ENCODE measurements at regions not wholly inside any gene's neighbourhood (a gene's known extent, or its start where the extent isn't known, plus 50 kb on each side); places are given as distances from the start of the nearest gene placed in this dataset.

- no peak for TF ChIP-seq ATOH8 (CRISPR knock-in tag; IDR thresholded peaks at IDR 0.05; ENCODE audit: low read depth)
- no peak for TF ChIP-seq ESRRA (IDR thresholded peaks at IDR 0.05; ENCODE audit: borderline replicate concordance, low read length)
- no peak for TF ChIP-seq MAX (IDR thresholded peaks at IDR 0.05)
- TF ChIP-seq RNF2 (IDR thresholded peaks at IDR 0.05; ENCODE audit: borderline replicate concordance, low read depth): no peak
Measured at GRCh38 chr10:112078003-112078402, 105.6 kb downstream of the GPAM start (continued).

GRCh38 chr10:112080231-112080630, 103.3 kb downstream of the GPAM start:
- Histone ChIP-seq H3K9me3 (no peaks in the 10 kb centered on the region), H3K4me2 (no peak overlapping the region), H3K4me3 (no peak overlapping the region), H3K4me1 (no peaks in the 10 kb centered on the region), H3K27ac (no peak overlapping the region)
- 0% methylated on average over 2 of the region's 2 CpGs for WGBS (ENCODE audit: missing lambda C conversion rate)
- ChIA-PET POLR2A (no interaction called here), CTCF (interaction anchor here (1.2 kb wide), 1 partner anchor 57 kb away, joined by 3 read pairs; no protein-coding TSS in a partner anchor)
- TF ChIP-seq RCOR1 (IDR thresholded peaks at IDR 0.05; ENCODE audit: low read depth, low read length): no peak
- TF ChIP-seq BCL3 (IDR thresholded peaks at IDR 0.05): no peak
- TF ChIP-seq ZFP36 (IDR thresholded peaks at IDR 0.05; ENCODE audit: borderline replicate concordance, partially characterized antibody): no peak
- no peak for TF ChIP-seq CBX2 (IDR thresholded peaks at IDR 0.05; ENCODE audit: borderline replicate concordance, low read depth)
- TF ChIP-seq ZC3H11A (IDR thresholded peaks at IDR 0.05): no peak
- TF ChIP-seq FOXS1 (CRISPR knock-in tag; IDR thresholded peaks at IDR 0.05): no peak
- no peak for TF ChIP-seq ZSCAN20 (CRISPR knock-in tag; IDR thresholded peaks at IDR 0.05)
- TF ChIP-seq TFCP2L1 (CRISPR knock-in tag; IDR thresholded peaks at IDR 0.05): no peak
- TF ChIP-seq EHMT2 (IDR thresholded peaks at IDR 0.05; ENCODE audit: low read depth): no peak
- no peak for TF ChIP-seq E2F6 (IDR thresholded peaks at IDR 0.05; ENCODE audit: borderline replicate concordance, low read depth)
- TF ChIP-seq CEBPB (IDR thresholded peaks at IDR 0.05): no peak
- no peak for TF ChIP-seq HES2 (IDR thresholded peaks at IDR 0.05)
- TF ChIP-seq TP53 (CRISPR knock-in tag; IDR thresholded peaks at IDR 0.05): no peak
- no peak for TF ChIP-seq USF2 (IDR thresholded peaks at IDR 0.05)
- no peak for TF ChIP-seq MAZ (IDR thresholded peaks at IDR 0.05; ENCODE audit: borderline replicate concordance, low read depth, low read length)
- no peak for TF ChIP-seq NFE2L2 (conservative IDR thresholded peaks at IDR 0.05; ENCODE audit: low read length)
- DNase-seq (ENCODE audit: low read depth in 1 of 2, low spot score in 1 of 2) (no peak), ATAC-seq (no peak), FAIRE-seq (no peak)

GRCh38 chr10:112082120-112082519, 101.4 kb downstream of the GPAM start:
- DNase-seq (ENCODE audit: low read depth in 1 of 2, low spot score in 1 of 2) (no peak), FAIRE-seq (no peak), ATAC-seq (no peak)
- ChIA-PET POLR2A (no interaction called here), CTCF (interaction anchor here (1.3 kb wide), 1 partner anchor 483 kb away, joined by 3 read pairs; no protein-coding TSS in a partner anchor)
- no peak overlapping the region for H3K4me3 ChIP-seq
- H3K27ac ChIP-seq: no peak overlapping the region
- WGBS (ENCODE audit: missing lambda C conversion rate): 48% methylated on average over 5 of the region's 5 CpGs
- H3K9me3 ChIP-seq: no peaks in the 10 kb centered on the region
- no peaks in the 10 kb centered on the region for H3K4me1 ChIP-seq
- H3K4me2 ChIP-seq: no peak overlapping the region
- no peak for TF ChIP-seq EHF (CRISPR knock-in tag; IDR thresholded peaks at IDR 0.05)
- no peak for TF ChIP-seq ZC3H11A (IDR thresholded peaks at IDR 0.05)
- no peak for TF ChIP-seq HOXB13 (CRISPR knock-in tag; IDR thresholded peaks at IDR 0.05; ENCODE audit: low read depth)
- no peak for TF ChIP-seq MAFK (IDR thresholded peaks at IDR 0.05; ENCODE audit: partially characterized antibody)
- no peak for TF ChIP-seq TFCP2L1 (CRISPR knock-in tag; IDR thresholded peaks at IDR 0.05)
- TF ChIP-seq TP53 (CRISPR knock-in tag; IDR thresholded peaks at IDR 0.05): no peak
- TF ChIP-seq MAZ (IDR thresholded peaks at IDR 0.05; ENCODE audit: borderline replicate concordance, low read depth, low read length): no peak
- TF ChIP-seq MAX (IDR thresholded peaks at IDR 0.05): no peak
- no peak for TF ChIP-seq EP300 (IDR thresholded peaks at IDR 0.05)
- no peak for TF ChIP-seq RARB (CRISPR knock-in tag; IDR thresholded peaks at IDR 0.05)
- TF ChIP-seq HMGXB4 (CRISPR knock-in tag; IDR thresholded peaks at IDR 0.05; ENCODE audit: borderline replicate concordance): no peak
- no peak for TF ChIP-seq JUNB (IDR thresholded peaks at IDR 0.05)
- TF ChIP-seq POLR2A (IDR thresholded peaks at IDR 0.05; ENCODE audit: low read length): no peak
- no peak for TF ChIP-seq JUN (IDR thresholded peaks at IDR 0.05)
- TF ChIP-seq RAD21 (conservative IDR thresholded peaks at IDR 0.05 in 1 of 2, IDR thresholded peaks at IDR 0.05 in 1 of 2): no peak
- TF ChIP-seq USF2 (IDR thresholded peaks at IDR 0.05): no peak
